HepG2 (cell line): ENCODE measurements at regions not wholly inside any gene's neighbourhood (a gene's known extent, or its start where the extent isn't known, plus 50 kb on each side); places are given as distances from the start of the nearest gene placed in this dataset.

Experiments used
- ATAC-seq: fragments of 200-7000 bp; cut with Tn5 transposase; 3 replicates; pipeline ENCODE4 v1.9.1; 2020; ENCODE audit warnings: mild to moderate bottlenecking, moderate library complexity
- BruUV-seq: library from RNA; stranded (reverse); fragments of 400-500 nt; replicated peaks from 2 replicates; lab custom pipeline; 2021; lab: Mats Ljungman, UMichigan
- CTCF ChIA-PET: fragments of 300-600 bp; formaldehyde crosslinking; extraction: SDS; loops from one replicate; lab custom pipeline; 2021; ENCODE audit warnings: low total read pairs, inconsistent platforms, low intra/inter-chr PET ratio; lab: Yijun Ruan, JAX
- POLR2A ChIA-PET: fragments of 350-600 bp; sonication (Branson Sonifier 250); formaldehyde crosslinking; loops from one replicate; lab custom pipeline; 2020; ENCODE audit warnings: antibody characterized with exemption, inconsistent platforms; lab: Yijun Ruan, JAX
- DNase-seq: peaks from one replicate; pipeline ENCODE4 v3.0.0-alpha.2; 2015; ENCODE audit warnings: low spot score
- FAIRE-seq: peaks from 3 replicates; lab custom pipeline; 2011; peaks lifted over from hg19 to GRCh38; lab: Jason Lieb, UNC
- H2AFZ ChIP-seq: one replicate; pipeline ENCODE4 v1.6.1; 2011; ENCODE audit warnings: low read length, inconsistent platforms
- H3K27ac ChIP-seq: fragments of 300-600 bp; 3 replicates; pipeline ENCODE4 v1.8.0; 2011; ENCODE audit warnings: mixed run types, mild to moderate bottlenecking, mixed read lengths, low read length, inconsistent platforms; ENCODE audit not compliant: insufficient read depth; ENCODE audit errors: extremely low read length
- H3K27me3 ChIP-seq, 2 experiments: fragments of 200-600 bp in 1 of 2; 2 replicates in 1 of 2; 3 replicates in 1 of 2; pipeline versions ENCODE4 v1.6.0 to v1.8.0; 2011; ENCODE audit warnings: low read length in 2 of 2, mild to moderate bottlenecking in 2 of 2, moderate library complexity in 2 of 2, inconsistent platforms in 1 of 2; ENCODE audit not compliant: insufficient read depth in 2 of 2, control insufficient read depth in 1 of 2
- H3K36me3 ChIP-seq, 2 experiments: fragments of 200-600 bp in 1 of 2; replicated peaks in 1 of 2; 2 replicates in 1 of 2; 3 replicates in 1 of 2; pipeline versions ENCODE4 v1.5.1 to v1.8.0; 2011; ENCODE audit warnings: low read length in 2 of 2, inconsistent platforms in 1 of 2; ENCODE audit not compliant: insufficient read depth in 2 of 2, control insufficient read depth in 1 of 2
- H3K4me1 ChIP-seq: 2 replicates; pipeline ENCODE4 v1.5.1; 2012; ENCODE audit warnings: low read length, inconsistent platforms; ENCODE audit not compliant: insufficient read depth
- H3K4me2 ChIP-seq: 2 replicates; pipeline ENCODE4 v1.6.0; 2011; ENCODE audit warnings: low read depth, low read length, inconsistent platforms
- H3K4me3 ChIP-seq, 3 experiments: fragments of 200-600 bp in 1 of 3; sonication (generic), shearing (Covaris generic) in 1 of 3; replicated peaks in 1 of 3; 2 replicates each; pipeline ENCODE4 v1.5.1; 2011 to 2016; ENCODE audit warnings: low read length in 3 of 3, inconsistent platforms in 2 of 3, low read depth in 2 of 3, mild to moderate bottlenecking in 2 of 3, control low read depth in 1 of 3, mixed read lengths in 1 of 3; ENCODE audit not compliant: insufficient read depth in 1 of 3
- H3K79me2 ChIP-seq: one replicate; pipeline ENCODE4 v1.6.1; 2011; ENCODE audit warnings: low read length, inconsistent platforms; ENCODE audit not compliant: insufficient read depth
- H3K9ac ChIP-seq: 2 replicates; pipeline ENCODE4 v1.6.0; 2011; ENCODE audit warnings: mild to moderate bottlenecking, low read depth, low read length, inconsistent platforms; ENCODE audit not compliant: insufficient read depth
- H3K9me3 ChIP-seq: 2 replicates; pipeline ENCODE4 v1.5.1; 2012; ENCODE audit warnings: mild to moderate bottlenecking, low read length
- H4K20me1 ChIP-seq: 2 replicates; pipeline ENCODE4 v1.6.0; 2011; ENCODE audit warnings: inconsistent platforms, mild to moderate bottlenecking, low read length, moderate library complexity; ENCODE audit not compliant: insufficient read depth
- DR1 ChIP-seq: sonication (generic); formaldehyde crosslinking; IDR thresholded peaks from 2 replicates; pipeline ENCODE4 v1.8.0; 2021; ENCODE audit warnings: mild to moderate bottlenecking, missing genetic modification reagents, inconsistent platforms
- FOXK1 ChIP-seq: sonication (generic); formaldehyde crosslinking; IDR thresholded peaks from 2 replicates; pipeline ENCODE4 v1.4.0; 2020; ENCODE audit warnings: low read depth, missing genetic modification reagents, borderline replicate concordance
- IRF1 ChIP-seq: sonication (generic); formaldehyde crosslinking; IDR thresholded peaks from 2 replicates; pipeline ENCODE4 v1.4.0; 2020; ENCODE audit warnings: low read depth, mild to moderate bottlenecking, missing genetic modification reagents
- KLF16 ChIP-seq, 2 experiments: sonication (generic) in 1 of 2; formaldehyde crosslinking in 1 of 2; IDR thresholded peaks; 2 replicates each; pipeline versions ENCODE4 v1.6.1 to v1.8.0; 2016 to 2023; ENCODE audit warnings: missing genetic modification reagents in 2 of 2, missing compliant biosample characterization in 1 of 2
- THAP8 ChIP-seq: sonication (generic); formaldehyde crosslinking; IDR thresholded peaks from 2 replicates; pipeline ENCODE4 v1.5.1; 2020; ENCODE audit warnings: missing genetic modification reagents, mild to moderate bottlenecking, borderline replicate concordance
- ZNF75D ChIP-seq: sonication (generic); formaldehyde crosslinking; IDR thresholded peaks from 2 replicates; pipeline ENCODE4 v1.8.1; 2023; ENCODE audit warnings: missing genetic modification reagents, mild to moderate bottlenecking, borderline replicate concordance
- ZNF792 ChIP-seq: IDR thresholded peaks from 2 replicates; pipeline ENCODE4 v1.6.1; 2016
- ZSCAN21 ChIP-seq: sonication (generic); formaldehyde crosslinking; IDR thresholded peaks from 2 replicates; pipeline ENCODE4 v1.8.0; 2022; ENCODE audit warnings: mild to moderate bottlenecking, missing genetic modification reagents, moderate library complexity, borderline replicate concordance
- WGBS: methylation state at CpG from one replicate; pipeline ENCODE4 v1.1.6; 2017; ENCODE audit warnings: low lambda C conversion rate; 5-methylcytosine and 5-hydroxymethylcytosine counted together
- in situ Hi-C: cut with HindIII; loops from 2 replicates; pipeline ENCODE4 v1.10.0; 2017; ENCODE audit warnings: low pct_unique_long_range_greater_than_20kb; ENCODE audit not compliant: extremely low pct_ligation_motif_present
- intact Hi-C: fragments of 100-400 bp; cut with micrococcal nuclease; formaldehyde crosslinking; loops from one replicate; pipeline ENCODE4 v1.10.0; 2022; ENCODE audit not compliant: unreplicated experiment
- TF ChIP-seq, protein P1 (sequence below): sonication (generic); formaldehyde crosslinking; IDR thresholded peaks from 2 replicates; pipeline ENCODE4 v1.4.0; 2020; ENCODE audit warnings: missing genetic modification reagents

DNA sequence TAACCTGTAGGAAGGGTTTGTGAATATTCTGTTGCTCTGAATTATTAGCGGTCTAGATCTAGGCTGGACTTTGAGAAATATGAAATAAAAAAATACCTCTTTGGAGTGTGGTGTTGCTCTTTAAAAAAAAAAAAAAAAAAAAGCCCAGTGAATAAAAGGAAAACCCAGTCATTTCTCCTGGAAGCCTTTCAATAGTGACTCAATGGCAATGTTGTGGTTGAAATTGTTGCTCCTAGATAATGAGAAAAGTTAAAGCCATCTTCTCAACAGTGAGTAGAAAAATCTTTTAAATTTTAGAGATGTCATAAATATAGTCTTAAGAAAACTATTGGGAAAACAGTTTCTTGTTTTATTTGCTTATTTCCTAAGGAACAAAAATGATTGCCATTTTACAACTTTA lies 135.3 kb downstream of the RFC3 start:
- Histone ChIP-seq H2AFZ (no peak overlapping the region), H3K79me2 (no peaks in the 10 kb centered on the region), H3K9ac (no peak overlapping the region), H3K27me3 (no peaks in the 10 kb centered on the region), H3K4me3 (no peak overlapping the region), H3K4me1 (peaks cover 49% of the 10 kb centered on the region), H3K9me3 (no peaks in the 10 kb centered on the region), H3K4me2 (no peak overlapping the region), H3K27ac (no peak overlapping the region), H3K36me3 (no peaks in the 10 kb centered on the region), H4K20me1 (no peaks in the 10 kb centered on the region)
- BruUV-seq = no TSS peak
- ATAC-seq (no peak), FAIRE-seq (no peak), DNase-seq (no peak)
- ChIA-PET POLR2A (no interaction called here), CTCF (no interaction called here)
- 100% methylated on average over 1 of the region's 1 CpG for WGBS
- TF ChIP-seq IRF1 = no peak
- no peak for TF ChIP-seq THAP8 (CRISPR knock-in tag)
- no peak for TF ChIP-seq KLF16 (CRISPR knock-in tag; IDR thresholded peaks at IDR 0.05)
- no peak for TF ChIP-seq ZNF75D
- no peak for TF ChIP-seq FOXK1 (CRISPR knock-in tag)
- TF ChIP-seq, protein P1, sequence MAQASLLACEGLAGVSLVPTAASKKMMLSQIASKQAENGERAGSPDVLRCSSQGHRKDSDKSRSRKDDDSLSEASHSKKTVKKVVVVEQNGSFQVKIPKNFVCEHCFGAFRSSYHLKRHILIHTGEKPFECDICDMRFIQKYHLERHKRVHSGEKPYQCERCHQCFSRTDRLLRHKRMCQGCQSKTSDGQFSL (CRISPR knock-in tag) = no peak
- no peak for TF ChIP-seq ZNF792 (CRISPR knock-in tag)
- no peak for TF ChIP-seq ZSCAN21 (CRISPR knock-in tag)
- no peak for TF ChIP-seq DR1
- intact Hi-C loops (no loop called here), in situ Hi-C loops (no loop called here)
